Activated T-cell treated with anti-CD3 and anti-CD28 coated beads, Interleukin-2, amount 50 U/mL, for 24 hours (primary cell): ENCODE measurements at regions not wholly inside any gene's neighbourhood (a gene's known extent, or its start where the extent isn't known, plus 50 kb on each side); places are given as distances from the start of the nearest gene placed in this dataset.

Source experiments
- DNase-seq: peaks from one replicate; pipeline ENCODE4 v3.0.0-alpha.2; 2020
- H3K27ac Mint-ChIP-seq: 2 replicates; pipeline ENCODE4 v1.8.0; 2020; ENCODE audit warnings: mild to moderate bottlenecking, mixed read lengths
- H3K27me3 Mint-ChIP-seq: 2 replicates; pipeline ENCODE4 v1.8.0; 2020; ENCODE audit warnings: mixed read lengths
- H3K36me3 Mint-ChIP-seq: 2 replicates; pipeline ENCODE4 v1.8.0; 2020; ENCODE audit warnings: low read depth, mixed read lengths
- H3K4me1 Mint-ChIP-seq: 2 replicates; pipeline ENCODE4 v1.8.0; 2020; ENCODE audit warnings: low read depth, mixed read lengths
- H3K4me3 Mint-ChIP-seq: 2 replicates; pipeline ENCODE4 v1.8.0; 2020; ENCODE audit warnings: mild to moderate bottlenecking, moderate library complexity, mixed read lengths
- H3K9me3 Mint-ChIP-seq: 2 replicates; pipeline ENCODE4 v1.8.0; 2020; ENCODE audit warnings: mixed read lengths

- H3K27ac Mint-ChIP-seq, result no peak overlapping the region
- H3K27me3 Mint-ChIP-seq, result no peaks in the 10 kb centered on the region
- no peak for DNase-seq
- H3K4me1 Mint-ChIP-seq, result no peaks in the 10 kb centered on the region
- no peak overlapping the region for H3K4me3 Mint-ChIP-seq
- no peaks in the 10 kb centered on the region for H3K9me3 Mint-ChIP-seq
- no peaks in the 10 kb centered on the region for H3K36me3 Mint-ChIP-seq
Observed at GRCh38 chr4:176925962-176926361, 133.2 kb upstream of the VEGFC start.

GRCh38 chr4:176927117-176927516 lies 134.4 kb upstream of the VEGFC start:
- no peak overlapping the region for H3K4me3 Mint-ChIP-seq
- H3K9me3 Mint-ChIP-seq, result peaks cover 3% of the 10 kb centered on the region
- H3K27ac Mint-ChIP-seq, result no peak overlapping the region
- no peaks in the 10 kb centered on the region for H3K27me3 Mint-ChIP-seq
- no peaks in the 10 kb centered on the region for H3K36me3 Mint-ChIP-seq
- H3K4me1 Mint-ChIP-seq, result no peaks in the 10 kb centered on the region
- DNase-seq, result no peak

DNA sequence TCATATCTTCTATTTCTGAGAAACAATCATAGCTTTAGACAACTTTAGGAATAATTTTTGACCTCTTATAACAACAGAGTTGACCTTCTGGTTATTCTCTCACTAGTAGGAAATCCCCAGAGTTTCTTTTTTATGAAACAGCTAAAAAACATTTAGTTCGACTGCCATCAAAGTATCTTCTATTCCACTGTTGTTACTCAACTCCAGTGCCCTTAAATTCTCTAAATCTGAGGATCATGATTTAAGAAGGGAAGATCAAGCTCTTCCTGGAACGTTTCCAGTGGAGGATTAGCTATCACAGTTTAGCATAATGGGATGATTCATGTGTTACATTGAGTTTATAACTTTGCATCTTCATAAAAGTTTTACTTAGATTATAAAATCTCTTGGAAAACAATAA lies 134.9 kb upstream of the VEGFC start:
- Mint-ChIP-seq H3K36me3 (no peaks in the 10 kb centered on the region), H3K27me3 (no peaks in the 10 kb centered on the region), H3K4me1 (no peaks in the 10 kb centered on the region), H3K4me3 (no peak overlapping the region), H3K27ac (no peak overlapping the region), H3K9me3 (peaks cover 3% of the 10 kb centered on the region)
- no peak for DNase-seq

DNA sequence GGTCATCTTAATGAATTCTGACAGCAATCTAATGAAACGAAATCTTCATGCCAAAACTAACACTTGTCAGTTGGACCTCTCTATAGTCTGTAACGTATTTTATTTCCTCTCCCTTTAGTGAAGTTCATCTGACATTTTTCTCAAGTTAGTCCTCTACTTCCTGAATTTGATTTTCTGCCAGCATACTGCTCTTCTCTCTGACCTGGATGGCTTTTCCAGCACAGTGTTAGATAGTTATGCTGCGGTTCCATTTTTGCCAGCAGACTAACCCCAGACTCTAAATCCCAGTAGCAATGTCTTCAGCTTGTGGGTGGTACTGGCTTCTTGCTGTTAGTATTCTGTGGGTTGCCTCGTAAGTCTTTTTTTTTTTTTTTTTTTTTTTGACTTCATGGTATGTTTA lies 146.7 kb upstream of the VEGFC start:
- Mint-ChIP-seq H3K27me3 (no peaks in the 10 kb centered on the region), H3K36me3 (no peaks in the 10 kb centered on the region), H3K9me3 (no peaks in the 10 kb centered on the region), H3K27ac (no peak overlapping the region), H3K4me3 (no peak overlapping the region), H3K4me1 (no peaks in the 10 kb centered on the region)
- no peak for DNase-seq

GRCh38 chr4:176945334-176945733 lies 152.6 kb upstream of the VEGFC start:
- Mint-ChIP-seq H3K4me3 (no peak overlapping the region), H3K9me3 (no peaks in the 10 kb centered on the region), H3K4me1 (no peaks in the 10 kb centered on the region), H3K36me3 (no peaks in the 10 kb centered on the region), H3K27ac (no peak overlapping the region), H3K27me3 (no peaks in the 10 kb centered on the region)
- no peak for DNase-seq

DNA sequence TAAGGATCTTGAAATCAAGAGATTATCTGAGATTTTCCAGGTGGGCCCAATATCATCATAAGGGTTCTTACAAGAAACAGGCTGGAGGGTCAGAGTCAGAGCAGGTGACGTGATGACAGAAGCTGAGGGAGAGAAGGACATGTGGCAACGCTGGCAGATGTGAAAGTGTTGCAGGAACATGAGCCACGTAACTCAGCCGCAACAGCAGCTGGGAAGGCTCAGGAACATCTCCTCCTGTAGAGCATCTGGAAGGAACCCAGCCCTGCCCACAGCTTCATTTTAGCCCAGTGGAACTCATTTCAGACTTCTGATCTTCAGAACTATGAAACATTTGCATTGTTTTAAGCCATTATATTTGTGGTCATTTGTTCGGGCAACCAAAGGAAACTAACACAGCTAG lies 156.3 kb upstream of the VEGFC start:
- Mint-ChIP-seq H3K4me3 (no peak overlapping the region), H3K27me3 (no peaks in the 10 kb centered on the region), H3K4me1 (no peaks in the 10 kb centered on the region), H3K36me3 (no peaks in the 10 kb centered on the region), H3K27ac (no peak overlapping the region), H3K9me3 (no peaks in the 10 kb centered on the region)
- DNase-seq, result no peak

- no peaks in the 10 kb centered on the region for H3K36me3 Mint-ChIP-seq
- H3K9me3 Mint-ChIP-seq, result peaks cover 8% of the 10 kb centered on the region
- H3K27ac Mint-ChIP-seq, result no peak overlapping the region
- no peaks in the 10 kb centered on the region for H3K4me1 Mint-ChIP-seq
- no peak for DNase-seq
- H3K27me3 Mint-ChIP-seq, result no peaks in the 10 kb centered on the region
- H3K4me3 Mint-ChIP-seq, result no peak overlapping the region
Observed at GRCh38 chr4:176953021-176953420, 160.3 kb upstream of the VEGFC start.

DNA sequence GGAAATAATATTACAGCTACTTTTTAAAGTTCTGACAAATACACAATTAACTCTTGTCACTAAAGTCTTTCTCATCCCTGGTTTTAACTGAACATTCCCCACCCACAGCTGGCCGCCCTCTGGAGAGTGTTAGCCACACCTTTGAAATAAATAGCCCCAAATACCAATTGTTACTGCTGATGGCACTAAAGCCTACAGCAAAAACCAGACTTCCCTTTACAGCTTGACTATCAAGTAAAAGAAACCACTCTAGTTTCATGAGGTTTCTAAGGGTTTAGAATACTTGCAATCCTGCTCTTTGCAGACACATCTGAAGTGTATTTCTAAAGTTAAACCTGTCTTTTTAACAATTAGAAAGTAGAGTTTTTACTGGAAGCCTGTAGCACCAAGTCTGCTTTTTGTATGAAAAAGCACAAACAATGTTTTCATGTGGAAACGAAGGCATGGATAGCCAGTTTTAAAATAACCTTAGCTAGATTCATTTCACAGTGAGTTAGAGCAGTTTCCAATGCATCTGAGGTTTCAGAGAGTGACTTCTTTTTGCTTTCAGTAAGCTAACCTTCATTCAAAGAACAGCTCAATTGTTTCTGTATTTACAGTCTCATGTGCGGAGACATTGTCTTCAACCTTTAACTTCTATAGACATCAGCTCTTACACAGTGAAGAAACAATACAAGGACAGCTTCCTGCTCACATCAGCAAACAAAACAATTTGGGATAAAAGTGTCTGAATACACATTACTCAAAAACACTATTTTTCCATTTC lies 164.8 kb upstream of the VEGFC start:
- DNase-seq, result no peak
- Mint-ChIP-seq H3K27ac (no peak overlapping the region), H3K4me3 (no peak overlapping the region), H3K4me1 (no peaks in the 10 kb centered on the region), H3K9me3 (peaks cover 8% of the 10 kb centered on the region), H3K36me3 (no peaks in the 10 kb centered on the region), H3K27me3 (no peaks in the 10 kb centered on the region)

DNA sequence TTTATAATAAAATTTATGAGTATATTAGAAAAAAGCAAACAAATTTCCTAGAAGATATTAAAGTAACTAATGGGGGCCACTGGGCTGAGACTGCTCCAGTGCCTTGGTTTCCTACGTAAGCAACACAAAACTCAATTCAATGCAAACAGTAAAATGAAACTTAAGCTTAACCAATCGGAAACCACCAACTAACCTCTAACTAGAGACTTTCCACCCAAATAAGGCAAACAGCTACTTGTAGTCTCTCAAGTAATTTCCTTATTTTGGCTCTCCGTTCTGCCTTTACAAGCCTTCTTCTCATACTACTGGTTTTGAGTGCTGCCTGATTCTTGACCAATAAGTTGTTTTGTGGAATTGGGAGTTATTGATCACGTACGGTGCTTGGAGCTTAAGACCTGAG lies 167.3 kb upstream of the VEGFC start:
- no peak for DNase-seq
- Mint-ChIP-seq H3K4me1 (no peaks in the 10 kb centered on the region), H3K9me3 (peaks cover 6% of the 10 kb centered on the region), H3K36me3 (no peaks in the 10 kb centered on the region), H3K27ac (no peak overlapping the region), H3K27me3 (no peaks in the 10 kb centered on the region), H3K4me3 (no peak overlapping the region)

- H3K27me3 Mint-ChIP-seq, result no peaks in the 10 kb centered on the region
- no peaks in the 10 kb centered on the region for H3K36me3 Mint-ChIP-seq
- no peak for DNase-seq
- H3K27ac Mint-ChIP-seq, result no peak overlapping the region
- H3K9me3 Mint-ChIP-seq, result no peaks in the 10 kb centered on the region
- H3K4me3 Mint-ChIP-seq, result no peak overlapping the region
- no peaks in the 10 kb centered on the region for H3K4me1 Mint-ChIP-seq
Observed at GRCh38 chr4:176963121-176963520, 170.4 kb upstream of the VEGFC start.

DNA sequence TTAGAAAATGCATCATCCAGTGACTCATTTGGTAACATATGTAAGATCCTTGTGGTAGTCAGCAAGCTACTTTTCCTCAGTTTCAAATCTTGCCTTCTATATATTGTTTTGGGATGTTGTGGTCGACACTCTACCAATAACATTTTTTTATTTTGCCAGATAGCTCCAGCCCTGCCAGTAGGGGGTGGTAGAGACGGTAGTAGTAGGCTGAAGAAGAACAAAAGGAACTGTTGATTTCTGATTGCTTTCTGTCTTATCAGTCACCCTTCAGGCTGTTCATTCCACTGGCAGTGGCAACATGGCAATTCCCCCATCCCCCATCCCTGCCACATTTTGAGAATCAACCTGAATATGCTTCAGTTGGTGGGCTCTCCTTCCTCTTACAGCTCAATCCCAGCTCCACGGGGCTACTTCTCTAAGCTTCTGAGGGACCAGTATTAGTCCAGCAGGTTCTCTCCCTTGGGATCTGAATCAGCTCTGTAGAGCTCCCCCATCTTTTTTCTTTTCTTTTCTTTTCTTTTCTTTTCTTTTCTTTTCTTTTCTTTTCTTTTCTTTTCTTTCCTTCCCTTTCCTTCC lies 171.5 kb upstream of the VEGFC start:
- no peak for DNase-seq
- Mint-ChIP-seq H3K27ac (no peak overlapping the region), H3K36me3 (no peaks in the 10 kb centered on the region), H3K4me1 (no peaks in the 10 kb centered on the region), H3K9me3 (no peaks in the 10 kb centered on the region), H3K4me3 (no peak overlapping the region), H3K27me3 (no peaks in the 10 kb centered on the region)

GRCh38 chr4:176967586-176967985 lies 174.9 kb upstream of the VEGFC start:
- H3K27ac Mint-ChIP-seq, result no peak overlapping the region
- H3K27me3 Mint-ChIP-seq, result no peaks in the 10 kb centered on the region
- no peak for DNase-seq
- no peaks in the 10 kb centered on the region for H3K9me3 Mint-ChIP-seq
- H3K4me1 Mint-ChIP-seq, result no peaks in the 10 kb centered on the region
- H3K4me3 Mint-ChIP-seq, result no peak overlapping the region
- no peaks in the 10 kb centered on the region for H3K36me3 Mint-ChIP-seq

- Mint-ChIP-seq H3K27me3 (no peaks in the 10 kb centered on the region), H3K36me3 (no peaks in the 10 kb centered on the region), H3K27ac (no peak overlapping the region), H3K9me3 (no peaks in the 10 kb centered on the region), H3K4me3 (no peak overlapping the region), H3K4me1 (no peaks in the 10 kb centered on the region)
- no peak for DNase-seq
Observed at GRCh38 chr4:176968094-176968493, 175.4 kb upstream of the VEGFC start.

GRCh38 chr4:176969011-176969410 lies 176.3 kb upstream of the VEGFC start:
- Mint-ChIP-seq H3K4me1 (no peaks in the 10 kb centered on the region), H3K9me3 (no peaks in the 10 kb centered on the region), H3K27ac (no peak overlapping the region), H3K27me3 (no peaks in the 10 kb centered on the region), H3K4me3 (no peak overlapping the region), H3K36me3 (no peaks in the 10 kb centered on the region)
- DNase-seq, result no peak

DNA sequence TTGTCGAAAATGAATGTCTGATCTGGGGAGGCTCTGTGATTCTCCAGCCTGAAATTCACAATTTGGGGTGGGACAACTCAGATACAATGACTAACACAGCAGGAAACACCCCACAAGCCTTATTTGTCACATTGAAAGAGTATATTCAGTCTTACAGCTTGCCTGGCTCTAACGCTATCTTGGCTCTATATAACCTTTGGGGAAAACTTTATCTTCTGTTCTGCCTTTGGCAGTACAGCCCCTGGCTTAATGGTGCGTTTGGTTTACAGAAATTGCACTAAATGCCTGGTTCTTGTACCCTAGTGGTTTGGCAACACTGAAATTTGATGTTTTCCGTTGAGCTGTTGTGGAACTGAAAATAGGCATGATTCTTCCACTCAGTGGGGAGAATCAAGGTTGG lies 178.1 kb upstream of the VEGFC start:
- no peak for DNase-seq
- no peak overlapping the region for H3K27ac Mint-ChIP-seq
- H3K9me3 Mint-ChIP-seq, result no peaks in the 10 kb centered on the region
- H3K27me3 Mint-ChIP-seq, result no peaks in the 10 kb centered on the region
- no peaks in the 10 kb centered on the region for H3K36me3 Mint-ChIP-seq
- no peak overlapping the region for H3K4me3 Mint-ChIP-seq
- H3K4me1 Mint-ChIP-seq, result no peaks in the 10 kb centered on the region
